ENCODE measurements at regions not wholly inside any gene's neighbourhood (a gene's known extent, or its start where the extent isn't known, plus 50 kb on each side); places are given as distances from the start of the nearest gene placed in this dataset.

GRCh38 chr2:145352484-145352883 is 832.6 kb upstream of the ZEB2 start:
- Histone ChIP-seq H3K79me2 (ENCODE audit: control insufficient read depth, insufficient read depth, low read length) (no peaks in the 10 kb centered on the region), H3K9me3 (ENCODE audit: control insufficient read depth, insufficient read depth, low read depth, low read length) (no peaks in the 10 kb centered on the region), H3K9ac (ENCODE audit: insufficient read depth, low read length) (no peak overlapping the region), H3K27ac (ENCODE audit: insufficient read depth, low read length) (no peak overlapping the region), H3K4me3 (replicated peaks in 1 of 4; ENCODE audit: control extremely low read depth in 1 of 4, insufficient read depth in 1 of 4, low read depth in 3 of 4, low read length in 4 of 4) (no peak overlapping the region), H3K27me3 (ENCODE audit: control insufficient read depth, insufficient read depth, low read length) (no peaks in the 10 kb centered on the region), H3K4me1 (ENCODE audit: control insufficient read depth, extremely low read depth, insufficient read depth, low read length) (peaks cover 2% of the 10 kb centered on the region), H2AFZ (ENCODE audit: low read length) (peak overlapping the region; percentile 19), H3K4me2 (ENCODE audit: extremely low read depth, insufficient read depth, low read length) (no peak overlapping the region), H4K20me1 (ENCODE audit: control insufficient read depth, extremely low read depth, insufficient read depth, low read length) (no peaks in the 10 kb centered on the region), H3K36me3 (ENCODE audit: control insufficient read depth, insufficient read depth, low read length) (no peaks in the 10 kb centered on the region)
- TF ChIP-seq EZH2 (IDR thresholded peaks at IDR 0.05; ENCODE audit: low read length, missing control alignments) = no peak
- TF ChIP-seq CTCF (conservative IDR thresholded peaks at IDR 0.05 in 1 of 2, IDR thresholded peaks at IDR 0.05 in 1 of 2; ENCODE audit: low read depth in 1 of 2, low read length in 2 of 2) = no peak
- DNase-seq (ENCODE audit: low read depth in 2 of 2) = no peak

GRCh38 chr2:145351864-145352425 is 832.0 kb upstream of the ZEB2 start:
- DNase-seq (ENCODE audit: low read depth in 2 of 2) = no peak
- no peak overlapping the region for H3K27ac ChIP-seq (ENCODE audit: insufficient read depth, low read length)
- no peaks in the 10 kb centered on the region for H4K20me1 ChIP-seq (ENCODE audit: control insufficient read depth, extremely low read depth, insufficient read depth, low read length)
- H3K4me1 ChIP-seq (ENCODE audit: control insufficient read depth, extremely low read depth, insufficient read depth, low read length) = peaks cover 2% of the 10 kb centered on the region
- H3K4me2 ChIP-seq (ENCODE audit: extremely low read depth, insufficient read depth, low read length) = no peak overlapping the region
- no peaks in the 10 kb centered on the region for H3K36me3 ChIP-seq (ENCODE audit: control insufficient read depth, insufficient read depth, low read length)
- H2AFZ ChIP-seq (ENCODE audit: low read length) = no peak overlapping the region
- no peak for TF ChIP-seq EZH2 (IDR thresholded peaks at IDR 0.05; ENCODE audit: low read length, missing control alignments)
- no peak for TF ChIP-seq CTCF (conservative IDR thresholded peaks at IDR 0.05 in 1 of 2, IDR thresholded peaks at IDR 0.05 in 1 of 2; ENCODE audit: low read depth in 1 of 2, low read length in 2 of 2)
- no peaks in the 10 kb centered on the region for H3K79me2 ChIP-seq (ENCODE audit: control insufficient read depth, insufficient read depth, low read length)
- no peaks in the 10 kb centered on the region for H3K27me3 ChIP-seq (ENCODE audit: control insufficient read depth, insufficient read depth, low read length)
- no peak overlapping the region for H3K4me3 ChIP-seq (replicated peaks in 1 of 4; ENCODE audit: control extremely low read depth in 1 of 4, insufficient read depth in 1 of 4, low read depth in 3 of 4, low read length in 4 of 4)
- no peak overlapping the region for H3K9ac ChIP-seq (ENCODE audit: insufficient read depth, low read length)
- H3K9me3 ChIP-seq (ENCODE audit: control insufficient read depth, insufficient read depth, low read depth, low read length) = no peaks in the 10 kb centered on the region

- Histone ChIP-seq H3K4me2 (ENCODE audit: extremely low read depth, insufficient read depth, low read length) (no peak overlapping the region), H3K9ac (ENCODE audit: insufficient read depth, low read length) (no peak overlapping the region), H3K36me3 (ENCODE audit: control insufficient read depth, insufficient read depth, low read length) (no peaks in the 10 kb centered on the region), H3K79me2 (ENCODE audit: control insufficient read depth, insufficient read depth, low read length) (no peaks in the 10 kb centered on the region), H3K4me3 (replicated peaks in 1 of 4; ENCODE audit: control extremely low read depth in 1 of 4, insufficient read depth in 1 of 4, low read depth in 3 of 4, low read length in 4 of 4) (no peak overlapping the region), H3K9me3 (ENCODE audit: control insufficient read depth, insufficient read depth, low read depth, low read length) (no peaks in the 10 kb centered on the region), H3K4me1 (ENCODE audit: control insufficient read depth, extremely low read depth, insufficient read depth, low read length) (peaks cover 2% of the 10 kb centered on the region), H3K27ac (ENCODE audit: insufficient read depth, low read length) (no peak overlapping the region), H2AFZ (ENCODE audit: low read length) (no peak overlapping the region), H3K27me3 (ENCODE audit: control insufficient read depth, insufficient read depth, low read length) (no peaks in the 10 kb centered on the region), H4K20me1 (ENCODE audit: control insufficient read depth, extremely low read depth, insufficient read depth, low read length) (no peaks in the 10 kb centered on the region)
- TF ChIP-seq CTCF (conservative IDR thresholded peaks at IDR 0.05 in 1 of 2, IDR thresholded peaks at IDR 0.05 in 1 of 2; ENCODE audit: low read depth in 1 of 2, low read length in 2 of 2) (no peak), EZH2 (IDR thresholded peaks at IDR 0.05; ENCODE audit: low read length, missing control alignments) (no peak)
- DNase-seq (ENCODE audit: low read depth in 2 of 2) = peak; percentile 52 to 87
These were observed 830.1 kb upstream of the ZEB2 start for GRCh38 chr2:145350011-145350410.

Measured in fibroblast of lung (primary cell).